OCI-M2 (cell line): ENCODE measurements at regions not wholly inside any gene's neighbourhood (a gene's known extent, or its start where the extent isn't known, plus 50 kb on each side); places are given as distances from the start of the nearest gene placed in this dataset.
"Not testable (repeated sequence)": the region's sequence is repeated elsewhere in the genome, so short reads cannot be mapped to it uniquely, and the experiment has no call there.

Source experiments
- DNase-seq: peaks from one replicate; lab custom pipeline; 2025; ENCODE audit not compliant: unreplicated experiment; lab: John Stamatoyannopoulos, UW

DNA sequence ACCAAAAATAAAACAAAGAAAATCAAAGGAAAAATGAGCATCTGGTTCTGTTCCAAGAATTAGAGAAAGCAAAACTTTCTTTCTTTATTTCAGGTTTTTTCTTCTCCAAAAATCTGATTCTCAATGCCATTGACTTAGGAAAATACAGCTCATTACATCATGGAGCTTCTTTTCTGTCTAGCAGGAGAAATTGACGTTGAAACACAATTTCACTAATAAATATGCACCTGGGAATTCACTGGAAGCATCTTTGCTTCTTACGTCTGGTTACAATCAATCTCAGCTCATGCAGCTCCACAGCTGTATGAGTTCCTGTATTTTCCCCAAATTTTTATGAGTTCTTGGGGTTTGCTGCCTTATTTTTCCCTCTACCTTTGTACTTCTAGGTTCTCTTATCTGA is 1568.6 kb upstream of the GOT2 start:
- DNase-seq, result no peak

DNA sequence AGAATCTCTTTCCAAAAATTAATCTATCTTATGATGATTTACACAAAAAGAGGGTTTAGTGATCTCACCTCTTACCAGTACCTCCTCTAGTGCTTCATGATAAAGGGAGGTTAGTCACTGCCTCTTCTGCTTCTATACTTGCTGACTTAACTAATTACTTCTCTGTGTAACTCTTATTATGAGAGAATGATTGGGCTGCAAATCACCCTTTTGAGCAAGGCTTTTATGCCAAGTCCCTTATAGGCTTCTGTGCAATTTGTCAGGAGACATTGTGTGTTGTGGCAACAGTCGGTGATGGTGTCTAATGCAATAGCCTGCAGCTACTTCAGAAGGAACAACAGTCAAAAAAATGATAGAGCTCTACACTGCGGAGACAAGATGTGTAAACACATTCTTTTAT is 1568.1 kb upstream of the GOT2 start:
- DNase-seq, result no peak

DNA sequence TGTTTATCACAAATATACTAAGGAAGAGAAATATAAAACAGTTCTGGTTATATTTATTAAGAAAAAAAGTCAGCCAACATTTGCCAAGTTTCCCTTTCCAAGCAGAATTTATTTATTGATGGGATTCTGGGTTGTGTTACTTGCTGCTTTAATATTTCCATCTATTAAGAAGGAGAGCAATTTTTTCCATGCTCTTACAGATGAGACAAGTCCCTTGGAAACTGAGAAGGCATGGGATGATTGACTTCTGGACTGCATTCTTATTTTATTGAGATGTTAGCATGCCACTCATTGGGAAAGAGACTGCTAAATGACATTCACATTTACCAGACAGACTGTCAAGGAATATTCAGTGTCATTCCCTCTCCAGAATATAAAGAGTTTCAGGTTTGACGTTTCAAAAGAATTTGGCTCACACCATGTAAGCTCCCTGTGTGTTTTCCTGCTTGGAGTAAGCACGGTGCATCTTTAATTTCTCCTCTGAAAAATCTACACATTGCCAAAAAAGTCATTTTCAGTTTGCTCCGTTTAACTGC is 1565.2 kb upstream of the GOT2 start:
- no peak for DNase-seq

DNA sequence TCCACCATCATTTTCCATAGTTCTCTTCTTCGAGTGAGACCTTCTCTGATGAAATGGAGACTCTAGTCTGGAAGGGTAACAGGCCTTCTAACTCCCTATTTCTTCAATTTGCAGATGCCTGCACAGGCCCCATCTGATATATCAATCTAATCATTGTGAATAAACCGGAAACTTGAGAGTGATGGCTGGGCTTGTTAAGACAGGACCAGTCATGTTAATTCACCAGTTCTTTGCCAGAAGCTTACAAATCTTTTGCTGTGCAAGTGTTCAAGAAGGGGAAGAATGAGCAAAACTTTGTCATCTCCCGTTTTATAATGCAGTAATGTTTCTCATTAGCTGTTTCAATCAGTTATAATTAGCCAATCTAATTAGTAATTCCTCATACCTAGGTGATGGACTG is 1561.3 kb upstream of the GOT2 start:
- no peak for DNase-seq

DNA sequence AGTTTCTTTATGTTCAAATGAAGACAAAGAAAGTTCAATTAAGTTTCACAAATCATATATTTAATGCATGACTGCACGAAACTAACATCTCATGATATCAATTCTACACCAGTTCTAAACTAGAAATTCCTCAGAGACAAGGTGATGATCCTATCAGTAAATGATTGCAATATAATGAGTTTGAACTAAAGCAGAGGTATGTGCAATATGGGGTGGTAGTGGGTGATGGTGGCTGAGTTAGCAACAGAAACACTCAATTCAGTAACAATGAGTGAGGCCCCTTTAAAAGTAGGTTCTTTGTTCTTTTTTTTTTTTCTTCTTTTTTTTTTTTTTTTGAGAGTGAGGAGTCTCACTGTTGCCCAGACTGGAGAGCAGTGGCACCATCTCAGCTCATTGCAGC is 1551.7 kb upstream of the GOT2 start:
- DNase-seq, result no peak

DNA sequence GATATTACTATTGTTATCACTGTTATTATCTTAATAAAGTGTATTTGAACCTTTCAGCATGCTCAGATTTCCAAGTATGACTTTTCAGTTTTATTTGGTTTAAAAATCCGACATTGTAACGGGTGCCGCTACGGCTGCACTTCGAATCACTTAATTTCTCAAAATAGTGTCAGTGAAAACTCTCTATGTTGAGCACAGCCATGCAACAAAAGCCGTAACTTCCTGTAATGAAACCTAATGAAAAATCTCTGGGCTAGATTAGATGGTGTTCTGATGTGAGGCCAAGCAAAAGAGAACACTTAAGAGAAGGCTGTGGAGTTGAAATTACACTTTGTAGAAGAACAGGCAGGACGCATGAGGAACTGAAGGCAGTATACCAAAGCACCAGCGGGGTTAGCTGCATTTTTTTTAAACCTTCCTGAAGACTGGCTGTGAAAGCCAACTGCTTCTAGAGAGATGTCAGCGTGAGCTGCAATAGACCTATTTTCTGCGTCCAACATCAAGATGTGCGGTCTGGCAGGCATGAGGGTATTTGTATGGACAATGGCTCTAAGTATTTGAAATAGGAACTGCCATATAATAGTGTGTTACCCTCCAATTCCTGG is 1545.0 kb upstream of the GOT2 start:
- no peak for DNase-seq

DNA sequence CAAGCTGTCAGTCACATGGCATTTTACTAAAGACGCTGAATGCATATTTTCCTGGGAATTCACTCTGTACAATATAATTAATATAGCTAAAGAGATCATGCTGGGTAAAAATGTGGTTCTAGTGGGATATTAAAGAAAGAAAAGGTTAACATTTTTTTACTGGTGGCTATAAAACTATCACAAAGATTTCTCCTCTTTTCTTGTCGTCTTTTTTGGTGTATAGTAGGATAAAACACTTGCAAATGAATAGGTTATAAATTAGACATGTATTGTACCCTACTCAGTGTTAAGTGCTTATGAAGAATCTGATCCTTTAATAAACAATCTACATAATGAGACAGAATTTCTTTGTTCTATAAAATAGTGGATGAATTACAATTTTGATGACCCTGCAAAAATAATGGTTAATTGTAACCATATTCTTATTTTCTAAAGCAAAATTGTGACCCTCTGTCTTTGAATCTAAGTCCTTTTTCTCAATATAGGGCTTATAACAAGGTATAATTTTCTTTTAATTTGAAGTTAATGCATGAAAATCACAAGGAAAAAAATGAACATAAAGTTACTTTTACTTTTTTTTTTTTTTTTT is 1540.4 kb upstream of the GOT2 start:
- no peak for DNase-seq

DNA sequence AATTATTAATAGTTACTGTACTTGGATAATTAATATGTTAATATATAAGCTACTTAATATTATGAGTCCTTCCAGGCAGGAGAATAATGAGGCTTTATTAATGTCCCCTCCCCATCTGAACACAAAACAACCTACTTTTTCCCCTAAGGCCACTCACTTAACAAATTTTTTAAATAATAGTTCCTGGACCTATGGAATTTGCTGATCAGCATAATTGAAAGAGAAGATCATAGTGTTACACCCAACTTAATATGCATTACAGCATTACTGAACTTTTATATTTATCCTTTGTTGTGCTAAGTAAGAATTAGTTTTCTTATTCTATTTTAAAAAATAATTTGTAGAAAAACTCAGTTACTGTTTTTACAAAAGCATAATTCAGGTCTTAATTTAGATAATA is 1537.7 kb upstream of the GOT2 start:
- no peak for DNase-seq

DNA sequence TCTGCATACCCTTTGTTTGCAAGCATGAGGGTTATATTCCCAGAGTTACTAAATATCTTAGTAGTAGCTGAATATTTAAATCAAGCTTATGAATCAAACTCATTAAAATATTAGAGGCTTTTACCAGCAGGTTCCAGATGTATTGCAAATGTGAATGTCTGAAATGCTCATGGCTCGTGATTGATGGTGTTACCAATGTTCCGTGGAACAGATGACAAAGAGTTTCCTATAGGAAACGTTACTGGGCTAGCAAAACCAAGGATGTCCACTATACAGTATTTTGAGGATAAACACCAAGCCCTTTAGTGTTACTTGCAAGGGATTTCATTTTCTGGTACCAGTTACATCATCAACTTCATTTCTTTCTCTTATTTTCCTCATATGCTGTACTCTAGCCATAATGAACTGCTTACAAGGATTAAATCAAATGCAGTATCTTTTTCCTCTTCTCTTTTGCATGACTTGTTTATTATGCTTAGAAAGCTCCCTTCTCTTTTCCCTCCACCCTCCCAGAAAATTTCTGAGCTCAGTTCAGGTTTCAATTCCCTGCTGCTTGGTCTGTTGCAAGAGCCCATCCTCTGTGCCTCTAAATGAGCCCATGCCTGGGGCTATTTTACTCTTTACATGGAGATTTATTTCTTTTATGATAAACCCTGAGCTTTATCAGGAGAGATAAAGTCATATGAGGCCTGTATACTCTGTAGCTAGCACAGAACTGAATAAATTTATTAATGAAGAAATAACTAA is 1537.1 kb upstream of the GOT2 start:
- DNase-seq, result no peak

DNA sequence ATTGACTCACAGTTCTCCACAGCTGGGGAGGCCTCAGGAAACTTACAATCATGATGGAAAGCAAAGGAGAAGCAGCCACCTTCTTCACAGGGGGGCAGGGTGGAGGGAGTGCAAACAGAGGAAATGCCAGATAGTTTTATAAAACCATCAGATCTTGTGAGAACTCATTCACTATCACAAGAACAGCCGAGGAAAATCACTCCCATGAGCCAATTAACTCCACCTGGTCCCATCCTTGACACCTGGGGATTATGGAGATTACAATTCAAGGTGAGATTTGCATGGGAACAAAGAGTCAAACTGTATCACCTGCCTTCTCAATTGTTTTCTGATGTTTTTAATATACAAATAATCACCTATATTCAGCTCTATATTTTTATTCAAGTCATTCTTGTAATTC is 1527.3 kb upstream of the GOT2 start:
- no peak for DNase-seq

DNA sequence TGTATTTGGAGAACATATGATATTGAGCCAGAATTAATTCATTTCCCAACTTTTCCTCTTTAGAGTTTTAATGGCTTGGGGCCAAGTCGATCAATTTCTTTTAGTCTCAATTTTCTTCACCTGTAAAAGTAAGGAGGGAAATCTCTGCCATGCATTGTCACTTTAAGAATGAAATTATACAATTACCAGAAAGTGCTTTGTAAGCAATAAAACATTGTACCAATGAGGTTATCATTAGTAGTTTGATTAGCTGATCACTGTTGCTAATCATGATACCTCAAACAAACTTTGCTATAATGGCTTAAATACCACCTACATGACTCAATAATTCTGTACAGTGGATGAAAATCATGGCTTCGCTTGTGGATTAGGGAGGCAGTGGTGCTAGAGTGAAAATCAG is 1525.8 kb upstream of the GOT2 start:
- DNase-seq, result no peak

DNA sequence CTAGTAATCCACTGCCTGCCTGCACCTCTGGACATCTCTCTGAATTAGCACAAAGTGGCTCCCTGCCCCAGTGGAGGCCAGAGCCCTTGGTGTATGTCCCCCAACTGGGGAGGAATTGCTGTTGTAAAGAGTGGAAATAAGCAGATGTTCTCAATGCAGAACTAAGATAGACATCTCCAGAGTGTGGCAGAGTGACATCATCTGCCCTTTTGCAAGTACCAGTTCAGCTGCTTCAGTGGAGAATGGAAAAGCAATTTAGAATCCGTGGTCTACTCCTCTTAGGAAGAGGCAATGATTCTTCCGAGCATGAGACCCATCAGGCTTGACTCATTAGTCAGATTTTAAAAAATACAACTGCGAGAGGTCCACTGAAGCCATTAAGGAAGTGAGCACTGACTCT is 1512.0 kb upstream of the GOT2 start:
- DNase-seq, result no peak

DNA sequence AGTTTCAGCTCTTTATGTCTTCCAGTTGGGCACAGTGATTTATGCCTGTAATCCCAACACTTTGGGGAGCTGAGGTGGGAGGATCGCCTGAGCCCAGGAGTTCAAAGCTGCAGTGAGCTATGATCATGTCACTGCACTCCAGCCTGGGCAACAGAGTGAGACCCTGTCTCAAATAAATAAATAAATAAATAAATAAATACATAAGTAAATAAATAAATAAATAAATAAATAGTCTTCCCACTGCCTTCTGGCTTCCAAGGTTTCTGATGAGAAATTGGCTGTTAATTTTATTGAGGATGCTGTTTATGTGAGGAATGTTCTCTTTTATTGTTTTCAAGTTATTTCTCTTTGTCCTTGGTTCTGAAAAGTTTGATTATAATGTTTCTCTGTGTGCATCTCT is 1507.6 kb upstream of the GOT2 start:
- no peak for DNase-seq

DNA sequence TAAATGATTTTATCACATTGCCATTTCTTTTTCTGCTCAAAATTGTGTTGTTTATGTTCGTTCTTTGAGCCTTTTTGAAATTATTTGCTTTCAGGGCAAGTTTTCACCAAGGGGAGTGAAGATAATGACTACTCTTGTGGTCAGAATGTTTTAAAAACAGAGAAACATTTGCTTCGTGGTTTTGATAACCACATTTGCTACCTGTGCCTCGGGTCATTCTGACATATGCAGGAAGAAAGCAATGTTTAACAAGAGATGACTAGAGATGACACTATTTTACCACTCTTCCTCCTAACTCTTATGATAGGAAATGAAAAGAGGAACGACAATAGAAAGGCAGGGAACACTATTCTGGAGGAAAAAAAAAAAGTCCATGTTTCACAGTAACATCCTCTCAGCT is 1496.5 kb upstream of the GOT2 start:
- no peak for DNase-seq

DNA sequence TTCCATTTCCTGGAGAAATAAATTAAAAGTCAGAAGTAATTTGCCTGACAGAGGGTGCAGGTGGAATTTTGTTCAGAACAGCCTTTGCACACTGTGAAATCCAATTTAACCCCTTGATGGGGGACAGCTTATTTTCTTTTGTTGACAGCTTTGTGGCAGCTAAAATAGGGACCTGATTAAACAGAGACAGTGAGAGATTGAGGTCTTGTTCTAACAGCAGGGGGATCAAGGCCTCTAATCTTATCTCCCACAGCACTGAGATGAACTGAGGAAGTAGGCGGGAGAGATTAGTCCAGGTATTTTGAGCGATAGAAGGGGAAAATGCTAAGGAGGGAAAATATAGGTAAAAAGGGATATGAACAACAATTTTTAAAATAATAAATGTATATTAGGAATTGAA is 1491.4 kb upstream of the GOT2 start:
- no peak for DNase-seq

DNA sequence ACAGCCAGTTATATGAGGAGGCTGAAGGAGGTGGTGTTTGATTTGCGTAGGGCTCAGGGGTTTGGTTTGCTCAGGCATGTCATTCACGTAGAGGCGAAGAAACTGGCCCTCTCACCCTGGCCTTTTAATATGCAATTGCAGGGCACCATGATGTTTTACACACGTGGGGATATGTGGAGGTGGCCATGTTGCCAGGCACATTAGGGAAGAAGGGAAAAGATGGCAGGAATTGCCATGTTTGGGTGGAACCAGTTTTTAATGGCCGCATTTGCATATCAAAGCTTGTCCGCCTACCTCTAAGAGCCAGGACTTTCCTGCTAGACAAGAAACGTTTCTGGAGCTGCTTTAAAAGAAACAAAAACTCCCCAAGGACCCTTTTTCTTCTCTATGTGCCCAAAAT is 1483.7 kb upstream of the GOT2 start:
- no peak for DNase-seq

DNA sequence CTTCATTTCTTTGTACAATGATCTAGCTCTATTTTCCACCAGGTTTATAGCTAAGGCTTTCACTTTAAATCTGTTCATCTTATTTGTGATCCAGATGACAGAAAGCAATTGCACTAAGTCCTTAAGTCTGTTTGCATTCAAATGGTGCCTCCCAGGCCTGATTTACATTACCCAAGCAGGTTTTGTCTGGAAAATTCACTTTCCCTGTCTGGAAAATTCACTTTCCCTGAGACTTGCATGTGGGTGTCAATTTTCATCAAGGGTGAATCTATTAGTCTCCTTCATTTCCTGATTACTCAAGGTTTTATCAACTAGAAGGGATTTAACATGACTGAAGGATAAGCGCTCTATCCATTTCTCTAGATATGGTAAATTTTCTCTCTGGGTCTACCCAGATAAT is 1480.2 kb upstream of the GOT2 start:
- no peak for DNase-seq

DNA sequence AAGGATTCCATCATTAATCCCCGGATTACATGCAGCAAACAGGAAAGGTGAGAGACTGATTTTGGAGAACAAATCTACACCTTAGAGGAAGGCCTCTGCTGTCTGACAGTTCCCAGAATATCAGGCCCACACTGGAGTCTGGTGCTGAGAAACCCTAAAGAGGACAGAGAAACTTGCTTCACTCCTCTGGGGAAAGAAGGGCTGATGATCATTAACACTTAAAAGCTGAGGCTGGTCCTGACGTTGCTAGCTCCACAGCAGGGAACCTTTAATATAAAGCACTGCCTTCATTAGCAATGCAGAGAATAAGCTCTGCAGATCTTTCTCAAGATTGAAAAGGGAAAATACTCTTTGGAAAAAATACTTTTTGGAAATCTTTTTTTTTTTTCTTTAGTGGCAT is 1472.4 kb upstream of the GOT2 start:
- no peak for DNase-seq

DNA sequence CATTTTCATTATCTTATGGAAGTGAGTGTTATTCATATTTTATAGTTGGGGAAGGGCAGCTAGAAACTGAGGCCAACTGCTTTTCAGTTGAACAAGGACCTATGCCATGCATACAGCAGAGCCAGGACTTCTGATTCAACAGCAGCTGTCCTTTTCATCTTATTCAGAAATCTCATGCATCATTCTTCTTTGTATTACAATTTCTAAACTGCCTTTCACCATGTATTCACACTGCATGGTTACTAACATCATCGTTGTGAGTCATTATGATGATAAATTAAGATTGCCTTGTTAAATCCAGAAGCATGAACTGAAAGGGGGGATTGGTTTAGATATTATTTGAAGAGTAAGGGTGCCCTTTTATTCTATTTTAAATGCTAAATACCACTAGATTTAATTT is 1470.1 kb upstream of the GOT2 start:
- DNase-seq, result no peak

DNA sequence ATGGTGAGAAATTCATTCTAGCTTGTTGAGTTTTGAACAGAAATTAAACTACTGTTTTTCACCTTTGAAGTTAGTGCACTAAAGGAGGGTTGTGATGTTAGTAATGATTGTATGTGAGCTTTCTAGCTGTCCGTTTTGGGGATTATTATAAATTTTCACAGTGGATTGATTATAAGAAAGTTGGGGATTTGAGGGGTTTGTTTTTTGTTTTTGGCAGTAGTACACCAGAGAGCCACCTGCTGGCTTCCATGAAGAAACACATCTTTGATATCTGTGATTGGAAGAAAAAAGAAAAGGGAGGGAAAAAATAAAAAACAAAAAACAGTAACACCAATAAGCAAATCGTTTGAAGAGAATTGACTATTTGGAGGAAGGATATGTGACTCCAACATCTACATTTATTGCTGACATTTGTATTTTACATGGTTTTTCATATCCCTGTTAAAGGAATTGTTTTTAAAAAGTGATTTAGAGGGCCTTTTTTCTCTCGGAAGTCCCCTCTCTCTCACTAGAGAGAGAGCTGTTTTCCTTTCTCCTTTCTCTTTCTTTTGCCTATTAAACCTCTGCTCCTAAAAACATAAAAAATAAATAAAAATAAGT is 1469.5 kb upstream of the GOT2 start:
- DNase-seq, result no peak

DNA sequence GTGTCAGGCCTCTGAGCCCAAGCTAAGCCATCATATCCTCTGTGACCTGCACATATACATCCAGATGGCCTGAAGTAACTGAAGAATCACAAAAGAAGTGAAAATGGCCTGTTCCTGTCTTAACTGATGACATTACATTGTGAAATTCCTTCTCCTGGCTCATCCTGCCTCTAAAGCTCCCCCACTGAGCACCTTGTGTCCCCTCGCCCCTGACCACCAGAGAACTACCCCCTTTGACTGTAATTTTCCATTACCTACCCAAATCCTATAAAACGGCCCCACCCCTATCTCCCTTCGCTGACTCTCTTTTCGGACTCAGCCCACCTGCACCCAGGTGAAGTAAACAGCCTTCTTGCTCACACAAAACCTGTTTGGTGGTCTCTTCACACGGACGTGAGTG is 1466.6 kb upstream of the GOT2 start:
- not testable (repeated sequence) for DNase-seq

DNA sequence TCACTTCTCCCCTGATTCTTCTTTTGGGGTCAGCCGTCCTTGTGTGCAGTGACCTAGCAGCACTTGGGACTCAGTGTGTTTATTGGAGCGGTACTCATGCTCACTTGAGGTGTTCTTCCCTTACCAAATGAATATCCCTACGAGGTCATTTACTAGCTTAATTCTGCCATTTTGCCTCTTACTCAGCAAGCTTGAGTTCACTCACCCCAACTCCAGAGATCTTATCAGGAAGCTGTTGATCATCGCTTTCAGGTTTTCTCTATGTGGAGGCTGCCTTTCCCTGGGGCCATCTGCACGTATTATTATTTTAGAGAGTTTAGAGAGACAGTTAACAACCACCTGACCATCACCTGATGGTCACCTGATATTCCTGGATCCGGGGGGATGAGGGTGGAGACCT is 1466.0 kb upstream of the GOT2 start:
- DNase-seq, result no peak
